ENCODE measurements at regions not wholly inside any gene's neighbourhood (a gene's known extent, or its start where the extent isn't known, plus 50 kb on each side); places are given as distances from the start of the nearest gene placed in this dataset.

GRCh38 chr20:24048024-24048611 lies 59.5 kb upstream of the GGTLC1 start:
- TF ChIP-seq CTCF (IDR thresholded peaks at IDR 0.05) (no peak), POLR2A (IDR thresholded peaks at IDR 0.05; ENCODE audit: low read depth) (no peak)
